ENCODE measurements at regions not wholly inside any gene's neighbourhood (a gene's known extent, or its start where the extent isn't known, plus 50 kb on each side); places are given as distances from the start of the nearest gene placed in this dataset.
"Not testable (repeated sequence)": the region's sequence is repeated elsewhere in the genome, so short reads cannot be mapped to it uniquely, and the experiment has no call there.

GRCh38 chr4:178173771-178174170 is 731.5 kb upstream of the AGA start:
- H3K4me1 ChIP-seq (ENCODE audit: insufficient read depth, low read length), result no peaks in the 10 kb centered on the region
- H3K9me3 ChIP-seq (ENCODE audit: low read depth, low read length), result no peaks in the 10 kb centered on the region
- H3K4me3 ChIP-seq (ENCODE audit: low read length), result no peak overlapping the region
- no peaks in the 10 kb centered on the region for H3K27me3 ChIP-seq (ENCODE audit: insufficient read depth, low read length)

- Histone ChIP-seq H3K4me1 (ENCODE audit: insufficient read depth, low read length) (no peaks in the 10 kb centered on the region), H3K4me3 (ENCODE audit: low read length) (no peak overlapping the region), H3K9me3 (ENCODE audit: low read depth, low read length) (no peaks in the 10 kb centered on the region), H3K27me3 (ENCODE audit: insufficient read depth, low read length) (no peaks in the 10 kb centered on the region)
These were observed 732.5 kb upstream of the AGA start for GRCh38 chr4:178174756-178175155.

- H3K27me3 ChIP-seq (ENCODE audit: insufficient read depth, low read length), result no peaks in the 10 kb centered on the region
These were observed 743.3 kb upstream of the AGA start for GRCh38 chr4:178185517-178185916.

GRCh38 chr4:178192611-178193010 is 750.4 kb upstream of the AGA start:
- Histone ChIP-seq H3K27me3 (ENCODE audit: insufficient read depth, low read length) (no peaks in the 10 kb centered on the region), H3K4me1 (ENCODE audit: insufficient read depth, low read length) (no peaks in the 10 kb centered on the region), H3K9me3 (ENCODE audit: low read depth, low read length) (no peaks in the 10 kb centered on the region), H3K4me3 (ENCODE audit: low read length) (no peak overlapping the region)

More at GRCh38 chr4:178185517-178185916, 743.3 kb upstream of the AGA start:
- no peaks in the 10 kb centered on the region for H3K4me1 ChIP-seq (ENCODE audit: insufficient read depth, low read length)
- no peak overlapping the region for H3K4me3 ChIP-seq (ENCODE audit: low read length)
- H3K9me3 ChIP-seq (ENCODE audit: low read depth, low read length), result peaks cover under 1% of the 10 kb centered on the region

- Histone ChIP-seq H3K4me3 (ENCODE audit: low read length) (no peak overlapping the region), H3K9me3 (ENCODE audit: low read depth, low read length) (no peaks in the 10 kb centered on the region), H3K27me3 (ENCODE audit: insufficient read depth, low read length) (no peaks in the 10 kb centered on the region), H3K4me1 (ENCODE audit: insufficient read depth, low read length) (no peaks in the 10 kb centered on the region)
These were observed 754.6 kb upstream of the AGA start for GRCh38 chr4:178196751-178197374.

- Histone ChIP-seq H3K4me1 (ENCODE audit: insufficient read depth, low read length) (no peaks in the 10 kb centered on the region), H3K9me3 (ENCODE audit: low read depth, low read length) (peaks cover 9% of the 10 kb centered on the region), H3K27me3 (ENCODE audit: insufficient read depth, low read length) (no peaks in the 10 kb centered on the region), H3K4me3 (ENCODE audit: low read length) (no peak overlapping the region)
These were observed 756.5 kb upstream of the AGA start for GRCh38 chr4:178198691-178199090.

- H3K4me1 ChIP-seq (ENCODE audit: insufficient read depth, low read length), result no peaks in the 10 kb centered on the region
- peaks cover 9% of the 10 kb centered on the region for H3K9me3 ChIP-seq (ENCODE audit: low read depth, low read length)
- H3K4me3 ChIP-seq (ENCODE audit: low read length), result no peak overlapping the region
- no peaks in the 10 kb centered on the region for H3K27me3 ChIP-seq (ENCODE audit: insufficient read depth, low read length)
These were observed 760.2 kb upstream of the AGA start for GRCh38 chr4:178202422-178202821.

- Histone ChIP-seq H3K27me3 (ENCODE audit: insufficient read depth, low read length) (no peaks in the 10 kb centered on the region), H3K4me1 (ENCODE audit: insufficient read depth, low read length) (no peaks in the 10 kb centered on the region), H3K9me3 (ENCODE audit: low read depth, low read length) (peaks cover 9% of the 10 kb centered on the region), H3K4me3 (ENCODE audit: low read length) (no peak overlapping the region)
These were observed 763.6 kb upstream of the AGA start for GRCh38 chr4:178205826-178206225.

GRCh38 chr4:178215309-178215708 is 773.1 kb upstream of the AGA start:
- Histone ChIP-seq H3K4me3 (ENCODE audit: low read length) (no peak overlapping the region), H3K27me3 (ENCODE audit: insufficient read depth, low read length) (no peaks in the 10 kb centered on the region), H3K9me3 (ENCODE audit: low read depth, low read length) (no peaks in the 10 kb centered on the region), H3K4me1 (ENCODE audit: insufficient read depth, low read length) (no peaks in the 10 kb centered on the region)

GRCh38 chr4:178215763-178216162 is 773.5 kb upstream of the AGA start:
- Histone ChIP-seq H3K4me3 (ENCODE audit: low read length) (no peak overlapping the region), H3K9me3 (ENCODE audit: low read depth, low read length) (no peaks in the 10 kb centered on the region), H3K27me3 (ENCODE audit: insufficient read depth, low read length) (no peaks in the 10 kb centered on the region)

GRCh38 chr4:178226421-178226820 is 784.2 kb upstream of the AGA start:
- H3K4me3 ChIP-seq (ENCODE audit: low read length); H3K27me3 ChIP-seq (ENCODE audit: insufficient read depth, low read length); H3K4me1 ChIP-seq (ENCODE audit: insufficient read depth, low read length); H3K9me3 ChIP-seq (ENCODE audit: low read depth, low read length): not testable (repeated sequence)

More at GRCh38 chr4:178215763-178216162, 773.5 kb upstream of the AGA start:
- H3K4me1 ChIP-seq (ENCODE audit: insufficient read depth, low read length), result no peaks in the 10 kb centered on the region

- no peak overlapping the region for H3K4me3 ChIP-seq (ENCODE audit: low read length)
- no peaks in the 10 kb centered on the region for H3K27me3 ChIP-seq (ENCODE audit: insufficient read depth, low read length)
- no peaks in the 10 kb centered on the region for H3K4me1 ChIP-seq (ENCODE audit: insufficient read depth, low read length)
- peaks cover 26% of the 10 kb centered on the region for H3K9me3 ChIP-seq (ENCODE audit: low read depth, low read length)
These were observed 791.7 kb upstream of the AGA start for GRCh38 chr4:178233906-178234305.

GRCh38 chr4:178240891-178241290 is 798.7 kb upstream of the AGA start:
- H3K9me3 ChIP-seq (ENCODE audit: low read depth, low read length), result peaks cover 21% of the 10 kb centered on the region
- H3K4me1 ChIP-seq (ENCODE audit: insufficient read depth, low read length), result no peaks in the 10 kb centered on the region
- H3K27me3 ChIP-seq (ENCODE audit: insufficient read depth, low read length), result no peaks in the 10 kb centered on the region
- H3K4me3 ChIP-seq (ENCODE audit: low read length), result no peak overlapping the region

GRCh38 chr4:178241601-178242118 is 799.4 kb upstream of the AGA start:
- no peak overlapping the region for H3K4me3 ChIP-seq (ENCODE audit: low read length)
- H3K27me3 ChIP-seq (ENCODE audit: insufficient read depth, low read length), result no peaks in the 10 kb centered on the region
- H3K9me3 ChIP-seq (ENCODE audit: low read depth, low read length), result peaks cover 21% of the 10 kb centered on the region
- H3K4me1 ChIP-seq (ENCODE audit: insufficient read depth, low read length), result no peaks in the 10 kb centered on the region

- no peaks in the 10 kb centered on the region for H3K27me3 ChIP-seq (ENCODE audit: insufficient read depth, low read length)
These were observed 800.4 kb upstream of the AGA start for GRCh38 chr4:178242655-178243054.

GRCh38 chr4:178244785-178245184 is 802.5 kb upstream of the AGA start:
- H3K4me3 ChIP-seq (ENCODE audit: low read length), result no peak overlapping the region
- H3K27me3 ChIP-seq (ENCODE audit: insufficient read depth, low read length), result no peaks in the 10 kb centered on the region
- H3K4me1 ChIP-seq (ENCODE audit: insufficient read depth, low read length), result no peaks in the 10 kb centered on the region
- no peaks in the 10 kb centered on the region for H3K9me3 ChIP-seq (ENCODE audit: low read depth, low read length)

More at GRCh38 chr4:178242655-178243054, 800.4 kb upstream of the AGA start:
- no peaks in the 10 kb centered on the region for H3K4me1 ChIP-seq (ENCODE audit: insufficient read depth, low read length)
- peaks cover 13% of the 10 kb centered on the region for H3K9me3 ChIP-seq (ENCODE audit: low read depth, low read length)
- H3K4me3 ChIP-seq (ENCODE audit: low read length), result no peak overlapping the region
